GM19463 (cell line): ENCODE measurements at regions not wholly inside any gene's neighbourhood (a gene's known extent, or its start where the extent isn't known, plus 50 kb on each side); places are given as distances from the start of the nearest gene placed in this dataset.

Source experiments
- ATAC-seq: cut with Tn5 transposase; IDR thresholded peaks from one replicate; pipeline ENCODE4 v1.9.1; 2021; ENCODE audit warnings: mild to moderate bottlenecking, moderate library complexity; ENCODE audit not compliant: unreplicated experiment

DNA sequence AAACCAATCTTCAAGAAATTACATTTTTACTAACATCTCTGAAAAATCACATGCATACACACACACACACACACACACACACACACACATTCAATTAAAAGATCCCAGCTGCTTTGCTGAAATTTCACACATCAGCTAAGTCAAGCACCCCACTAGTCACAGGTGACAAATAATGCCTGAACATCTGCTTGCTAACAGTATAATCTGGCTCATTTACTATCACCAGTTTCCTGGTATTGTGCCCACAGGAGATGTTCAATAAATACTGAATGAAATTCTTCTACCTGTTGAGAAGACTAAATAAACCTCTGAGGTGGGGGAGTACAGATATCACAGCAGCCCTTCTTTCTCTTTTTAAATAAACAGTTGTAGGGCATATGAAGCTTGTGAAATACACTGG is 994.0 kb downstream of the ARAP2 start:
- no peak for ATAC-seq

DNA sequence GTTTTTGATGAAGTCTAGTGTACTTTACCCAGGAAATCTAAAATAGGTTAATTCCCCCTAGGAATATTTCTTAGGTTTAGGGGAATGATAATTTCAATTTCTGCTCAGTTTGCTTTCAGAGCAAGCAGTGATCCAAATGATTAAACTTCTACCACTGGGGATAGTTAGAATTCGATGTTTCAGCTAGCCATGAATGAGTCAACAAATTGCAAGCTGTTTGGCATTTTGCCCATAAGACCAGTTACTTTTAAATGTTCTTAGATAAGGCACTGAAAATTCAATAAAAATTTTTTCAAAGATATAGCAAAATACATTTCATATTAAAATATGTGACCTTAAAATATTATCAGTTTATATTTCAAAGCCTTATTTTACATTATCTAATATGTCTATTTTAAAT is 993.6 kb downstream of the ARAP2 start:
- no peak for ATAC-seq

DNA sequence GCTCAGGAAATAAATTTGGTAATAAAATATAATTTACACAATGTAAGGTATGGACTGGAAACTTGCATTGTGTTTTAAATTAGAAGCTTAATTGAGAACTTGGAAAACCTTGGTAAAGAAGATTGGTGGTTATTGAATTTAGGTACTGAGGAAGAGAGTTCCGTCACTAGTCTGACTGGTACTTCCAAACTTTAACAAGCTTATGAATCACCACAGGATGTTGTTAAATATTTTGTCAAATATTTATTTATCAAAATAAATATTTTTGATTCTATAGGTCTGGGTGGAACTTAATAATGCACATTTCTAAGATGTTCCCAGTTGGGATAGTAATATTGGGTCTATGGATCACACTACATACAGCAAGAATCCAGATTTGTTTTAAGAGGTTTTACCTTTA is 992.2 kb downstream of the ARAP2 start:
- ATAC-seq: no peak

DNA sequence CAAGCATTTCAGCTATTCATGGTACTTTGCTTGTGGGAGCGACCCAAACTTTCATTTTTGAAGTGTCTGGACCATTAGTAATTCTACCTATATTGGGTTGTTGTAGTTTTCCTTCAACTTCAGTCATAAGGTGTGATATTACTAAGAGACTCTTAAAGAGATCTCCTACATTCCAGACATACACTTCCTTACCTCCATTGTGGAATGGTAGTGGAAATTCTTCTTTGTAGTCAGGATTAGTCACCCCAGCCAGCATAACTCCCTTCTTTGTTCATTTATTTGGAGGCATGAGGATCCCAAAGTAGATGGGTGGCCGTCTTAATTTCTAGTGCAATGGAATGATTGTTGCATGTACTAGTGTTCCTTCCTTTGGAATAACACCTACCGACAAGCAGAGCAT is 991.4 kb downstream of the ARAP2 start:
- ATAC-seq: no peak

DNA sequence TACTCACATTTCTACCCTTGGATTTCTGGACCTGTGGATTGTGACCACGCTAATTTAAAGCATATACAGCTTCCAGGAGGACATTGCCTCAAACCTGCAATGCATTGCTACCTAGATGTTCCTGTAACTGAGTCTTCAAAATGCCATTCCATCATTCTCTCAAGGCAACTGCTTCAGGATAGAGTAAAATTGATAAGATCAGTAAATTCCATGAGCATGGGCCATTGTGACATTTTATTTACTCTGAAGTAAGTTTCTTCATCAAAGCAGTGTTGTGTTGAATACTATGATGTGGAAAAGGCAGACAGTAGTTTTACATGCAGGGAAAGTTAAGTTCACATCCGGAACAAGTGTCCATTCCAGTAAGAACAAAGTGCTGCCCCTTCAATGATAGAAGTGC is 991.0 kb downstream of the ARAP2 start:
- no peak for ATAC-seq

DNA sequence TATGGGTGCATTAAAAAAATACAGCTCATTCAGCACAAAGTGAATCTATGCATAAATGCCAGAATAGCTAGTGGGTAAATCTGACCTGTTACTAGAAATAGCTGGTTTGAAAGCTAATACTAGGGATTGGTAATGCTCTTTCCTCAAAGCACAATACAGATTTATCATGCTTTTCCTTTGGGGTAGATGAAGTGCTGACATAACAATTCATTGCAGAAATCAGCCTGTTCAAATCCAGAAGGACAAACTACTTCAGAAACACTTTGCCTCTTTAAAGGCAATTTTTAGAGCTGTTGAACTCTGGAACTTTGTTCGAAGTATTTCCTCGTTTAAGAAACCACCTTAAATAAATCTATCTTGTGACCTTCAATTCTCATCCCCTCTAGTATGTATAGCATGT is 957.9 kb downstream of the ARAP2 start:
- no peak for ATAC-seq

DNA sequence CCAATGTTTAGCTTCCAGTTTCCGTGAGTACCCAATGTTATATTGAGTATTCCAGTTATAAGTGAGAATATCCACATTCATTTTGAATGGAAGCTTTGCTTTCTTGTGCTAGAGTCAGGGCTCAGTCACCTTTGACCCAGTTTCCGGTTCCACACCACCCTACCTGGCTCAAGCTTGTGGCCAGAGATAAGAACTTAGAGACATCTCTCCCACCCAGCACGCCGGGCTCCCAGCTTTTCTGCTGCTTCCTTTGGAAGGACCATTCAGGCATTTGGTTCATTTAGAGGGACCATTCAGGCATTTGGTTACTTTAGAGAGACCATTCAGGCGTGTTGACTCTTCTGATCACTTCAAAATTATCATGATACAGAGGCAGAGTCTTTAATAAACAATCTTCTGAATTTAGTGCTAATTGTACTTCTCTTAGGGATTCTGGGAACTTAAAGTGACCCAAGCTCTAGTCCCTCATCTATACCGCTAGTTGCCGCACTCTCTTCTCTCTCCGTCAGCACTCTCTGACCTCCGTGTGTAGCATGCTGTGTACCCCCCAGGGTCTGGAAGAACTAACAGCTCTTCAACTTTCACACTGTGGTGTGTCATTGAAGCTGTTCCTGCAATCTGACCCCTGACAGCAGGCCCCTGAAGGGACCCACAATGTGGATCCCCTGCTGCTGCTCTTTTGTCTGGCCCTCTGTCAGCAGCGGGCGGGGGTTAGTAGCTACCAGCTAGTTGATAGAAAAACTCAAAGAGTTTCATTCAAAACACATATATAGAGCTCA is 943.1 kb downstream of the ARAP2 start:
- ATAC-seq: no peak

DNA sequence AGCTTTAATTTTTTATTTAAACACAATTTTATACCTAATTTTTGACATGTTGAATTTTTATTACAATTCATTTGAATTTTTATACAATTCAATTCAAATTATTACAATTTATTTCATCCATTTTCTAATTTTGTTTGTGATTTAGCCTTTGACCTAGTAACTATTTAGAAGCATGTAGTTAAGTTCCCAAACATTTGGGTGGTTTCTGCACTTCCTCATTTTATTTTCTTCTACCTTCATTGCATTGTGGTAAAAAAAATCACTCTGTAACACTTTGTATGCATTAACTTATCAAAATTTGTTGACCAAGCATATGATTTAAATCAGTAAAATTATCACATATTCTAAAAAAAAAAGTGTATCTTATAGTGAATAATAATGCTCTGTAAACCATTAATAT is 928.9 kb downstream of the ARAP2 start:
- no peak for ATAC-seq

DNA sequence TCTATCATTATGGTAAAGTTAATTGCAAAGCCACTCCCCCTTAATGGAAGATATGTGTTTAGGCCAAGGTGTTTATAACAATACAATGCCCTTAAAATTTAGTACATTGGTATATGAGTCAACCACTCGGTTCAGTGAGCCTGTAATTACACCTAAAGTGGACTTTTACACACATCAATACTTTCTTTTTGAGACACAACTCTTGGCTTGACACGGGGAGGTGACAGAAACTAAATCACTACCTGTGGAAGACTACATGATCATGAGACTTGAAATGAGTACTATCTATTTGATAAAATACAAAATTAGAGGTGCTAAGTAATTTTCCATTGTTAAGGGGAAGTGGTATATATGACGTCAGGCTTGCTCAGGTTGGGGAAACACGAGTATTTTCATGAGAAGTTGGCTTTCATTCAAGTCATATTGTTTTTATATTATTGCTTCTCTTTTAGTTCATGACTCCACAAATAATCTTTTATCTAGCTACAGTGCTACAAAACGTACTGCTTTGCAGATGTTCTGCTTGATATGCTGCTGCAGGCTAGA is 918.3 kb downstream of the ARAP2 start:
- no peak for ATAC-seq

DNA sequence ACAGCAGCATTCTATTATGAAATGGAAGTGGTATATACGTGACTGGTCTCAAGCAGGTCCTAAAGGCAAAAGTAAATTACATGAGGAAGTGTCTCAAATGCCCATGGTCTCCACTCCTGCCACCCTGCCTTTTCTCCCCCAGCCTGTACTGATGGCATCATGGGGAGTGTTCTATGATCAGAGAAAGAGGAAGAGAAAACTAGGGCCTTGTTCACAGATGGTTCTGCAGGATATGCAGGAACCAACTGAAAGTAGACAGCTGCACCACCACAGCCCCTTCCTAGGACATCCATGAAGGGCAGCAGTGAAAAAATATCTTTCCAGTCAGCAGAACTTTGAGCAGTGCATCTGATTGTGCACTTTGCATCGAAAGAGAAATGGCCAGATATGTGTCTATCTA is 901.5 kb downstream of the ARAP2 start:
- no peak for ATAC-seq

DNA sequence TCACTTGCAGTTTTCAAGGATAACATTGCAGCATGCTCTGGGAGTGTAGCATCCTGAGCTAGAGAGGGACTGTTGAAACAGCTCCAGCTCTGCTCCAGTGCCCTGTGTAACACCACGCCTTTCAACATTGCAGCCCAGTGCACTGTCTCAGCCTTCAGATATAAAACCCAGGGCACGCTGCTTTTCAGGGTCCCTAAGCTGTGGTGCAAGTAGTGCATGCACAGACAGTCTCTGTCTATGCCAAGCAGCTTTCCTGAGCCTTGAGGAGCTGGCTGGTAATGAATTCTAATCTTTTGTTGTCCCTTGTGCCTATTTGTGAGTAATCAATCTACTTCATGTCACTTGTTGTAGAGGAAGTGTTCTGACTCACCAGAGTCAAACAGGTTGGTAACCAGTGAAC is 897.0 kb downstream of the ARAP2 start:
- no peak for ATAC-seq

DNA sequence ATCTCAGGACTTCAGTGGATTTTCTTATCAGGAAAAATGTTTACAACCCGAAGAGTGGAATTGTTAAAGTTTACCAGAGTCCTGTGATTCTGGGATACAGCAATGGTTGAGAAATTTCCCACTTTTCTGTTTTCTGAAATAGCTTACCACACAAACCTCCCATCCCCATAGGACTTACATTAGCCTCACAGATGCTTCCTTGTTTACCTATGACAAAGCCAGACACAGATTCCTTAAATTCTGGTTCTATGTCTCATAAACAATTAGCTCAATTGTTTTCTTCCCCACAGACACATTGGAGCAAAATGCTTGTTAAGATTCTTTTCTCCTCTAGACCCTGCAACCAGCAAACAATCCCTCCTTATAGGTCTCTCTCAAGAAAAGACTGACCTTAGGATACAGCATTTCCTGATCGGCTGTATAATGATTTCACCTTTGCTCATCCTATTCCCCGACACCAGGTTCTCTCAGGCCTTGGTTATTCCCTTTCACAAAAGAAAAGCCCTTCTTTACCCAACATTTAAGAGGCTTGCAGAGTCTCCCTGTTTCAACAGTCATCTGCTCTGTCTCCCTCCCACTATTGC is 886.2 kb downstream of the ARAP2 start:
- ATAC-seq: no peak

DNA sequence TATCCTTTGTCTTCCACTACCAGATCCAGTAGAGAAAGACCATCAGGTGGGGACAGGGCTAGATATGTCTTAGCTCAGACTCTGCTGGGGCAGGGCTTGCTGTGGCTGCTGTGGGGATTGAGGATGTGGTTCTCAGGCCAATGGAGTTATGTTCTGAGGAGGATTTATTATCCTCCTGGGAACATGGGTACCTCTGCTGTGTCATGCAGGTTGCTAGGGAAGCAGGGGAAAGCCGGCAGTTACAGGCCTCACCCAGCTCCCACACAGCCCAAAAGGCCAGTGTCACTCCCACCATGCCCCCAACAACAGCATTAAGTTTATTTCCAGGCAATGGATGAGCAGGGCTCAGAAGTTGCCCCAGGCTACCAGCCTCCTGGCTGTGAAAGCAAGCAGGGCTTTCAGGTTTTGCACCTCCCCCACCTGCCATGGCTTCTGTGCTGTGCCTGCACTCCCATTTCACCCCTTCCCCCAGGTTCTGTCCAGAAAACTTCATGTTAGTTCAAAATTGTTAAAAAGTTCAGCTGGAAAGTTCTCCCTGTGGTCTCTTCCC is 879.9 kb downstream of the ARAP2 start:
- ATAC-seq: no peak

DNA sequence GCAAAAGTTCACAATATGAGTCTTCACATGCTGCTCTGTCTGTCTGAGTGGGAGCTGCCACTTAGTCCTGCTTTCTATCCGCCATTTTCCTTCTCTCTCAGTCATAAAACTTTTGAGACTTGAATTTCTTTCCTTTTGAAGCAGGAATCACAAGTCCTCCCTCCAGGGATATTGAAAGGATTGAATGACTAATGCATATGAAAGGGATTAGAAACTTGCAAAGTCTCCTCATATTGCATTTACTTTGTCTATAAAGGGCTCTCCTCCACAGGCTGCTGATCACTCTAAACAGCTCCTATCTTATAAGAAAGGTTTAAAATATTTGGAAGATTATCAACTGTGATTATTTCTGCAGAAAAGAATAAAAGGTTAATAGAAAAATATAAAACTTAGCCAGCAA is 879.1 kb downstream of the ARAP2 start:
- no peak for ATAC-seq

DNA sequence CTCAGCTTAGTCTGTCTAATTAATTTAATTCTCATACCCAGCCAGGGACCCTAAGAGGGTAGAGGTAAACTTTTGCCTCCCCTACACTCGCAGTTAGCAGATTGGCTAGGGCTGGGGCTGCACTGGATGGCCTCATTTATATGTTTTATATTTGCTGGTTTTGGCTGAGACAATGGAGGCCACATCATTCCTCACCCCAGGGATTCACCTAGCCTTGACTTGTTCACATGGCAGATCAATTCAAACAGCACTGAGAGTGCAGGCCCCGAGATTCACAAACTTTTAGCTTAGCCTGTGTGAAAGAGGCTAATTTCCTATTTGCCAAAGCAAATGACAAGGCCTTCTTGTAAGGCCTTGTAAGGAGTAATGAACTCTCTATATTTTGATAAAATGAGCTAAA is 844.4 kb downstream of the ARAP2 start:
- no peak for ATAC-seq

DNA sequence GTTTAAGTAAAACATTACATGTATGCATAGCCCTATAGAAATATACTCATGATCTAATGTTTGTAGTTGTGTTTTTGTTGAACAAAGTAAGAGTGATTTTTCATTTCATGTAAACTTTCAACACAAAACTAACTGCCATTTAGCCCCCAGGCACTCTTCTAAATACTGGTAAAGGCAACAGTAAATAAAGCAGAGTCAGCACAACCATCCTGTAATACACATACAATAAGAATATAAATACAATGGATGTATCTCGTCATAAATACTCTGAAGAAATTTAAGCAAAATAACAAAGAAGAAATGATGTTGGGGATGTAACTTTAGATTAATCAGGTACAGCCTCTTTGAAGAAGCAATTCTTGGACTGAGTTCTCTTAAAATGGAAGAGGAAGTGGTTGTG is 821.2 kb downstream of the ARAP2 start:
- no peak for ATAC-seq

DNA sequence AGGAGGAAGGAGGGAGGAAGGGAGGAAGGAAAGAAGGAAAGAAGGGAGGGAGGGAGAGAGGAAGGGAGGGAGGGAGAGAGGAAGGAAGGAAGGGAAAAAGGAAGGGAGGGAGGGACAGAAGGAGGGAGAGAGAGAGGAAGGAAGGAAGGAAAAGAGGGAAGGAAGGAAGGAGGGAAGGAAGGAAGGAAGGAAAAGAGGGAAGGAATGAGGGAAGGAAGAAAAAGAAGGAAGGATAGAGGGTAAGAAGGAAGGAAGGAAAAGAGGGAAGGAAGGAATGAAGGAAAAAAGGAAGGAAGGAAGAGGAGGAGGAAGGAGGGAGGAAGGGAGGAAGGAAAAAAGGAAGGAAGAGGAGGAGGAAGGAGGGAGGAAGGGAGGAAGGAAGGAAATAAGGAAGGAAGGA is 796.8 kb downstream of the ARAP2 start:
- no peak for ATAC-seq

DNA sequence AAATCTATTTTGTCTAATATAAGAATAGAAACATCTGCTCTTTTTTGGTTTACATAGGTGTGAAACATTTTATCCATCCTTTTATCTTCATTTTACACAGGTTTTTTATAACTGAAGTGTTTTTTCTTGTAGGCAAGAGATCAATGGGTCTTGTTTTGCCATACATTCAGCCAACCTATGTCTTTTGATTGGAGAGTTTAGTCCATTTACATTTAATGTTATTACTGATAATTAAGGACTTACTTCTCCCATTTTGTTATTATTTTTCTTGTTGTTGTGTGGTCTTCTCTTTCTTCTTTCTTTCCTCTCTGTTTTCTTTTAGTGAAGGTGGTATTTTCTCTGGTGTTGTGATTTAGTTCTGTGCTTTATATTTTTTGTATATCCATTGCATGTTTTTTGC is 785.3 kb downstream of the ARAP2 start:
- no peak for ATAC-seq

DNA sequence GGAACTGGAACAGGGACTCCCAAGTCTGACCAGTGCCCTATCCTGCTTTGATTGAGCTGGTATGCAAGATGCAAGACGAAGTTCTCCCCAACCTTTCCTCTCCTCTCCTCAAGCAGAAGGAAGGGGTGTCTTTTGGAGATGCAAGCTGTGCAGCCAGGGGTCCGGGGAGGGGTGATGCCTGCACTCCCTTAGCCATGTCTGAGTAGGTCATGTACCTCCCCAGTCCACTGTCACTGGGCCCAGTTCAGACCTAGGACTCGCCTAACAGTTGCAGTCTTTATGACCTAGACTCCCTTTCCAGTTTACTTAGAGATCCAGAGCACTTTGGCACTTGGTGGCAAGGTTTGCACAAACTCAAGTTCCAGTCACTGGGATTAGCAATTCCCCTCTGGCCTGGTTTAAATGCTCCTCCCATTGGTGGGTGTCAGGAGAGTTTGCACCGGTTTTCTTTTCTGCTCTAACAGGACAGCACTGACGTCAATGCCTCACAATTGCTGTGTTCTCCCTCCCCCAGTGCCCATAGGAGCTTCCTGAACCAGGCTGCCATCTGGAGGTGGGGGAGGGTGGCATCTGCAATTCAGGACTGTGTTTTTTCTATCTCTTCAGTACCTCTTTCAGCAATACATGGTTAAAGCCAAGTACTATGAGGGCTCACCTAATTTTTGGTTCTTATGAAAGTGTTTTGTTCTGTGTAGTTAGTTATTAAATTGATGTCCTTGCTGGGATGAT is 782.2 kb downstream of the ARAP2 start:
- no peak for ATAC-seq

DNA sequence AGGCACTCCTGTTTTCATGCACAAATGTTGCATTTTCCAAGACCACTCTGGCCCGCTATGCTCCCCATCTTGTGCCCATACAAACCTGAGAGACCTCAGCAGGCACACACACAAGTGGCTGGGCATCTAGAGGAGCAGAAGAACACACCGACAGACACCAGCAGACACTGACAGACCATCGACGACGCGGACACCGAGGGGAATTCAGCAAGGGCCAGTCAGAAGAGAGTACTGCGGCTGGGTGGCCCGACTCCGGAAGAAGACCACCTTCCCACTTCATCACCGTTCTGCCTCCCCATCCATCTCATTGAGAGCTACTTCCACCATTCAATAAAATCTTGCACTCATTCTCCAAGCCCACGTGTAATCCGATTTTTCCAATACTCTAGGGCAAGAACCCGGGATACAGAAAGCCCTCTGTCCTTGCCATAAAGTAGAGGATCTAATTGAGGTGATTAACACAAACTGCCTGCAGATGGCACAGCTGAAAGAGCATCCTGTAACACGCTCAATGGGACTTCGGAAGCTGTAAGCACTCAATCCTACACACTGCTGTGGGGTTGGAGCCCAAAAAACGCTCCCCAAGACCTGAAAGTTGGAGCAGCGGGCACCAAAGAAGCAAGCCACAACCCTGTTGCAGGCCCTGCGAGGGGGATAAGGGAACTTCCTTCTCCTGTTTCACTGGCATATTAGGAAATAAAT is 780.9 kb downstream of the ARAP2 start:
- no peak for ATAC-seq

DNA sequence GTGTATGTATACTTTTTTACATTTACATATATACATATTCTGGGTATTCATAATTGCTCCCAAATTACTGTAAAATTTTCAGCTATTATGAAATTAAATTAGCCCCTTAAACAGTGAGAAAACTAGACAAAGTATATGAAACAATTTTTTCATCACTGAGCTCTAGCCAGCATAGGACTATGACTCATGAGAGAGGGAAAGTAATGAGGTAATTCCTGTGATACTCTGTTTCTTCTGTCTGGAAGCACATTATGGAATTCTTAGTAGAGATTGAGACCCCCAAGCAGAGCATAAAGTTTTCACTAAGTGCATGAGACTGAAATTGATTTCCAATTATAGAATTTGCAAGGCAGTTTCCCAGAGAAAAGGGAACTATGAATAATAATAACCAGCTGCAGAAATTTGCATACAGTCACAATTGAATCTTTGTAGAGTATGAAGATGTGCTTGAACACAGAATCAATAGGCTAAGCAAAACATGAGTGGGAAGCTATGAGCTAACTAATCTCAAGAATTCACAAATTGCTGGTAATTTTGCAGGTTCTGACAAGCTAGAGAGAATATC is 779.3 kb downstream of the ARAP2 start:
- no peak for ATAC-seq
